Endothelial cell of hepatic sinusoid (primary cell): ENCODE measurements at regions not wholly inside any gene's neighbourhood (a gene's known extent, or its start where the extent isn't known, plus 50 kb on each side); places are given as distances from the start of the nearest gene placed in this dataset.

Source experiments
- in situ Hi-C: cut with HindIII; loops from 2 replicates; pipeline ENCODE4 v1.10.0; 2017; ENCODE audit warnings: low sequenced_read_pairs

- in situ Hi-C loops = no loop called here
Observed at GRCh38 chr14:58778202-58778601, 140.4 kb downstream of the DACT1 start.

DNA sequence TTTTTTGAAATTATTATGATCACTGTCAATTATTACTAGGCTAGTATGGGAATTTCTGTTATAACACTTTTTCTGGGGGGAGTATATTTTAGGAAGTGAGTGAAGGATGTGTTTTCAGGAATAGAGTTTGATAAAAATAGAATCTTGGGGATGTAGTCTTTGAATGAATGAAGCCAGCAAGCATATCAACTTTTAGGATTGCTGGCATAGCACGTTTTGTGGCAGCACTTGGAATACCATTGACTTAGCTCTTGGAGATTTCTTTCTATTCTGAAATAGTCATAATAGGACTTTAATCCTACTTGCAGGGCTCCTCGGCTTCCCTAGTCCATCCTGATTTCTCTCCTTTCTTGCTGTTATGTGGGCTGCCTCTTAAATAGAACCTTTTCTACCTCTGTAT lies 141.6 kb downstream of the DACT1 start:
- in situ Hi-C loops = no loop called here

DNA sequence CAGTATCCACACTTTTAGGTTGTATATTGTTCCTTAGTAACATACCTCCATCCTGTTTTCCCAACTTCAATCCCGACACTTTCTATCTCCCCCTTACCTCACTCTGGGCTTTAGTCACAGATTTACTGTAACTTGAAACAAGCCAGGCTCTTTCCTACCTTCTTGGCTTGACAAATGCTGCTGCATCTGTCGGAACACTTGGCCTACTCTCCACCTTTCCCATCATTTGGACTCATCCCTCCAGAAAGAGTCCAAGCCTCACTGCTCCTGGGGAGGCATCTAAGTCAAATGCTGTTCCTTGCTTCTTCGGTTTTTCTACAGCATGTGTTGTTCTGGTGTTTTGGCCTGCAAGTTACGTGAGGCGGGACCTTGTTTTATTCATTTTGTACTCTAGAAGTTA lies 142.4 kb downstream of the DACT1 start:
- in situ Hi-C loops = no loop called here

- in situ Hi-C loops = no loop called here
Observed at GRCh38 chr14:58780605-58781004, 142.8 kb downstream of the DACT1 start.

GRCh38 chr14:58782011-58782410 lies 144.2 kb downstream of the DACT1 start:
- in situ Hi-C loops = no loop called here

- in situ Hi-C loops = no loop called here
Observed at GRCh38 chr14:58783792-58784511, 146.2 kb downstream of the DACT1 start.

- in situ Hi-C loops = no loop called here
Observed at GRCh38 chr14:58784931-58785330, 147.2 kb downstream of the DACT1 start.

DNA sequence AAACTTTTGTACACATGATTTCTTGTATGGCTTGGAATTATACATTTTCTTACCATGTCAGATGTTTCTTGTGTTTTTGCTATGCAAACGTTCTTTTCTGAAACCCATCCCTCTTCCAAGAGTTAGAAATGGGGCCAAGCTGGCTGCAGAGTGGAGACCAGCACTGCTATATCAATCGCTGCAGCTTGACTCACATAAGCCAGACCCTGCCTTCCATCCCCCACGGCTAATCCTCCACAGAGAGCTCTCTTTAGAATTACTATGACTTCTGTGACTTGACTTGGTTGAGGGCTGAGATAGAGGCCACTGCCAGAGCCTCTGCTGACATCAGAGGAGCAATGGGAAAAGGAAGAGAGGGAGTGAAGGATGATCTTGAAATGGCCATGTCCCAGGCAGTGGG lies 147.9 kb downstream of the DACT1 start:
- in situ Hi-C loops = no loop called here

DNA sequence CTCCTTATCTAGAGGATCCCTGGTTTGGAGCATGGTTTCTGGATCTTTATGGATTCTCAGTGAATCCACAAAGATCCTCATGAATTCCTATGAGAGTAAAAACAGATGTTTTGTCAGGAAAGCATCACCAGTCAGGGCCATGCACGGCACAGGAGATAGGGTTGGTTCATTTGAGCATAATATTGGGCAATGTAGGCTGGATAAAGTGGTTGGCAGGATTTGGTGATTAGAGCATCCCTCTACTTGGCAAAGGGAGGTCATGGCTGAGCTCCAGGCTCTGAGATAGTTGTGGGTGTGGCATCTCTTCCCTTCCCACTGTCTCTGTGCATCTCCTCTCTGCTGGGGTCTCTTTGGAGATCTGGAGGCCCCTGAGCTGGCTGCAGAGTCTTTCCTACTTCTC lies 149.8 kb downstream of the DACT1 start:
- in situ Hi-C loops = no loop called here

DNA sequence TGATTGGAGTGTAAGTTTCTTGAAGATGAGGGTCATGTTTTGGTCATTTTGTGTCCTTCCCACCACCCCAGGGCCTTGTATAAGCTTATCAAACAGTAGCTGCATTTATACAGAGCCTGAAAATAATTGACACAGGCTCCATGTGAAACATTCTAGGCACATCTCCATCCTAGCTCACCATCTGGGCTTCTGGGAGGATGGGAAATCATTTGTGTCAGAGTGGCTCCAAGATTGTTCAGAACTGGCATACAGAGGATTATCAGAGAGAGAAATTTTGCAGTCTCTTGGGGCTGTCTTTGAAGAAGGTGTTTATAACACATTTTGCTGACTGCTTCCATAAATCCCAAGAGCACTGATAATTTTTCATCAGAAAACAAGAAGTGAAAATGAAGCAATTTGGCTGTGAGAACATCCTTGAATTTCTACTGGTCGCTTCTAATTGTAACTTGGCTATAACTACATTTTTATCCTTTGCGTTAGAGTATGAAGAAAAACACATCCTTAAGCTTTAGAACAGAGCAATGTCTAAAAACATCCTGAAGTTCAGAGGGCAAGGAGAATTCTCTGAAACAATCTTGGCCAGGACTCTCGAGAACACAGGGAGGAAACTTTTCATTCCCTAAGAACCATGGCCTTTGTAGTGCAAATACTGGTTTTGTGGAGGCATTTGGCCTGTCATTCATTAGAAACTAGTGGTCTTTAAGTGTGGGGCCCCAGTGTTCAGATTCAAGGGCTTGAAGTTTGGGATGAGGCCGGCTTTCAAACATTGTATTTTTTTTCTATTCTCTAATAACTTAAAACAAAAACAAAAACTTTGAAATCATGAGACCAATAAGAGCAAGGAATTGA lies 151.1 kb downstream of the DACT1 start:
- in situ Hi-C loops = no loop called here

DNA sequence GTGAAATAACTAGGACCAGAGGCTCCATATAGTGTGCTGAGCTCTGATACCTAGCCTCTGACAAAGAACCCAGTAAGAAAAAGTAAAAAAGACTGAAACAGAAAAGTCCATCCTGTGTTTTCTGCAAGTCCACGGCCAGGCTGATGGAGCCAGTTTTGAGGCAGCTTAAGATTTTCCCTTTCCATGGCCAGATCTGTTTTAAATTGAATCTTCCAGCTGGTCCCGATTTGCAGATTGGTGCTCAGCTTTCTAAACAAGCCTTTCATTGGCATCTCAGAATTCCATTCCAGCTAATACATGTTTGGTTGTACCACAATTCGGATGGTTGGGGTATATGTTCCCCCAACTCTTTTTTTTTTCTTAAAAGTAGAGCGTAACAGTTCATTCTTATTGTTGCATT lies 152.0 kb downstream of the DACT1 start:
- in situ Hi-C loops = no loop called here

GRCh38 chr14:58792416-58792815 lies 154.7 kb downstream of the DACT1 start:
- in situ Hi-C loops = no loop called here

GRCh38 chr14:58793131-58793740 lies 155.5 kb downstream of the DACT1 start:
- in situ Hi-C loops = no loop called here

DNA sequence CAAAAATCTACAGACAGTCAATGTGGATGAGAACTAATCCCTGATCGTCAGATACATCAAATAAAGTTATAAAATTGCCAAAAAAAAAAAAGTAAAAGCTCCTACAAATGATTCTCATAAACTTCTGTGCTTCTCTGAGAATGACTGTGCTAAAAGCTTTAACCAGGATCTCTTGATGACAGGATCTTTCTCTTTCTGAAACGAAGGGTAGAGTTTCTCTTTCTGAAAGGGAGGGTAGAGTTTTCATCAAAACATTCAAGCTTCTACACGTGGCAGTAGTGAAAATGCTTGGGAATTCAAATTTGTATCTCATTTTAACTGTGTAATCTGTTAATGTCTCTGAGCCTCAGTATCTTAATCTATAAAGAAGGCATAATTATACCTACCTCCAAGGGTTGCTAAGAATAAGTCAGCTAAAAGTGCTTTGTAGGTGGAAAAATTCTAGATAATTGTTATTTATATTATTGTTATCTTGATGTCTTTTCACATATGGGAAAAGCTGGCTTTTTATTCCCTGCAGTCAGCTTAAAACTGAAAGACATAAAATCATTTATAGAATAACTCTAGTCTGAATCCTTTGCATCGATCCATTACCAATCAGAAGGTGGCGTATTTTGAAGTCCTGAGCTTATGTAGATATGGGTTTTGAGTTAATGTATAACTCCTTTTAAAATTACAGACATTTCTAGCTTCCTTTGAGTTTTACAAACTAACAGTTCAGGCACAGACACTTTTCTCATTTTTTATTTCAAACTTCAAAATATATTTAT lies 157.4 kb downstream of the DACT1 start:
- in situ Hi-C loops = loop anchor here (5.0 kb wide), 1 partner anchor 43 kb away; no protein-coding TSS in a partner anchor

DNA sequence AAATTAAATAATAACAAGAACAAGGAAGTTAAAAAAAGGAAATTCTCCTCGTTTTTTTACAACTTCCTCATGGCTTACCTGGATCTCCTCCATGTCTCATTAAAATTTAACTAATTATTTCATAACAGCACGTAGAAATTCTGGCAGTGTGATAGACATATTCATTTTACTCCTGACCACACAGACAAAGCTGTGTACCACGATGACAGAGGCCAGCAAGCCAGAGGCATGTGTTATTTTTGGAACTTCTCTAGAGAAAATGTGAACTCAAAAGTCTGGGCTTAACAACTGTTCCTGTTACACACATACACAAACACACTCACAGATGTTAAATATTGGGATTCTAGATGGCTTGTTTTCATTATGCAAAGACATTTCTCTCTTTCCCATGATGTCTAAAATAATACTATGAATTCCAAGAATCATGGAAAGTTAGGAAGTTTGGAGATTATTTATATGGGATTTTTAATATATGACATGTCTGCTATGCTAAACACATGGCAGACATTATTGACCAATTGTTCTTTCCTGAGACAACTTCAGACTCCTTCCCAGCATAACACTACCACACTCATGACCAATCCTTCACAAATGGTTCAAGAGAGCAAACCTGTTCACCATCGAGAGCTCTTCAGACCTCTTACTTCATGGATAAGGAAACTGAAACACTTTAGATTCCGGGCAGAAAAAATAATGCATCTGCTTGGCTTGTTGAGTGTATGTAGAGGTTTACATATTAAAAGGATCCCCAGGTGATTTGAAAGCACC lies 158.7 kb downstream of the DACT1 start:
- in situ Hi-C loops = loop anchor here (5.0 kb wide), 1 partner anchor 44 kb away; no protein-coding TSS in a partner anchor

DNA sequence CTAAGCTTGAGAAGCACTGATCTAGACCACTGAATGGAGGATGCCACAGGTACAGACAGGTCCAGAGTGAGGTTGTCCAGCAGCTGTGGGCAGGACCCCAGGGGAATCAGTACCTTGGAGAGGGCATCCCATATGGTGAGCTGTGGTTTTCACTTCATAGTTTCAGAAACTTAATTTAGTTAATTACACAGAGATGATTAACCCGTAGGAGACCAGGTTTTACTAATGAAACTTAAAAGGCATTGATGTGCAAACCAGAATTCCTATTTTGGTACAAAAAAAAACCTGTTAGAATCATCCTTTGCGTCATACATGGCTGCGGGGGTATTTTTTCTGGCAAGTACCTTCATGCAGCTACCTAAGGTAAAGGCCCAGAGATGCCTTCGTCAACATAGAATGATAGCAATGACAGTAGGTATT lies 159.3 kb downstream of the DACT1 start:
- in situ Hi-C loops = loop anchor here (5.0 kb wide), 1 partner anchor 45 kb away; no protein-coding TSS in a partner anchor

DNA sequence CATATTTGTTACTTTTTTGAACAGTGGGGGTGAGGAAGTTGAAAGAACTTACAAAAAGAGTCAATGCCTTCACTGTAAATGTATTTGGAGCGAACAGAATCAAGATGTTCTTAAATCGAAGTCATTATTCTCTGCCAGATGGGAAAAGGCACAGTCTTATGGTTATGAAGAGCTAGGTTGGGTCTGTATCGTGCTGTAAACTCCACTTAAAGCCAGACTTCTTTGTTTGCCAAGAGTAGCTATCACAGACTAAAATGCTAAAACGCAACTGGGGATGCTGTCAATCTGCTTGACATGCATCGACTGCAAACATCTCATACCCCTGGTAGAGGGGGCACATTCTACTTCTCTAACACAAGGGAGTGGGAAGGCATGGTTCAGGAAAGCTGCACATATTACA lies 160.4 kb downstream of the DACT1 start:
- in situ Hi-C loops = loop anchor here (5.0 kb wide), 1 partner anchor 46 kb away; no protein-coding TSS in a partner anchor

- in situ Hi-C loops = no loop called here
Observed at GRCh38 chr14:58801086-58801485, 163.3 kb downstream of the DACT1 start.

- in situ Hi-C loops = no loop called here
Observed at GRCh38 chr14:58805057-58805456, 167.3 kb downstream of the DACT1 start.
